CD14-positive monocyte (primary cell): ENCODE measurements at regions not wholly inside any gene's neighbourhood (a gene's known extent, or its start where the extent isn't known, plus 50 kb on each side); places are given as distances from the start of the nearest gene placed in this dataset.

ENCODE experiments used
- DNase-seq, 3 donors: peaks; one replicate each; pipeline ENCODE4 v3.0.0-alpha.2; 2011 to 2022
- H2AFZ ChIP-seq: 2 replicates; pipeline ENCODE4 v1.6.0; 2012; ENCODE audit warnings: mild to moderate bottlenecking, low read depth, low read length, inconsistent platforms; ENCODE audit not compliant: insufficient read depth, poor library complexity, severe bottlenecking
- H3K27ac ChIP-seq, 2 donors: 1 replicate in 1 of 2; 2 replicates in 1 of 2; pipeline ENCODE4 v1.5.1; 2012 to 2013; ENCODE audit warnings: low read length in 2 of 2, control low read depth in 1 of 2, inconsistent platforms in 1 of 2, low read depth in 1 of 2, mild to moderate bottlenecking in 1 of 2
- H3K27me3 ChIP-seq, 2 donors: one replicate each; pipeline versions ENCODE4 v1.6.0 to v1.6.1; 2011 to 2013; ENCODE audit warnings: low read length in 2 of 2; ENCODE audit not compliant: control insufficient read depth in 2 of 2, insufficient read depth in 2 of 2
- H3K36me3 ChIP-seq, 2 donors: replicated peaks in 1 of 2; 1 replicate in 1 of 2; 2 replicates in 1 of 2; pipeline versions ENCODE4 v1.5.1 to v1.6.1; 2012 to 2013; ENCODE audit warnings: low read length in 2 of 2, control low read depth in 1 of 2, inconsistent platforms in 1 of 2, mild to moderate bottlenecking in 1 of 2; ENCODE audit not compliant: insufficient read depth in 2 of 2, control insufficient read depth in 1 of 2
- H3K4me1 ChIP-seq, 2 donors: 1 replicate in 1 of 2; 2 replicates in 1 of 2; pipeline versions ENCODE4 v1.5.1 to v1.6.1; 2012 to 2013; ENCODE audit warnings: low read length in 2 of 2, control low read depth in 1 of 2, inconsistent platforms in 1 of 2, mild to moderate bottlenecking in 1 of 2, moderate library complexity in 1 of 2; ENCODE audit not compliant: insufficient read depth in 2 of 2, control insufficient read depth in 1 of 2
- H3K4me2 ChIP-seq: replicated peaks from 2 replicates; pipeline ENCODE3; 2012; ENCODE audit warnings: low read length, moderate library complexity, mild to moderate bottlenecking; ENCODE audit not compliant: poor library complexity, severe bottlenecking; ENCODE audit errors: extremely low read depth
- H3K4me3 ChIP-seq, 3 experiments: fragments of 200-600 bp in 1 of 3; sonication (generic) in 1 of 3; replicated peaks in 1 of 3; 1 replicate in 2 of 3; 2 replicates in 1 of 3; pipeline ENCODE4 v1.5.1; 2011 to 2013; ENCODE audit warnings: low read length in 3 of 3, mild to moderate bottlenecking in 3 of 3, control low read depth in 2 of 3, low read depth in 2 of 3, inconsistent platforms in 1 of 3, moderate library complexity in 1 of 3
- H3K79me2 ChIP-seq: 2 replicates; pipeline ENCODE4 v1.6.0; 2012; ENCODE audit warnings: mild to moderate bottlenecking, control low read depth, inconsistent platforms, low read length, moderate library complexity; ENCODE audit not compliant: insufficient read depth
- H3K9ac ChIP-seq: 2 replicates; pipeline ENCODE4 v1.6.0; 2017; ENCODE audit warnings: low read length, mild to moderate bottlenecking; ENCODE audit not compliant: insufficient read depth, poor library complexity, severe bottlenecking
- H3K9me3 ChIP-seq, 2 donors: replicated peaks in 1 of 2; 1 replicate in 1 of 2; 2 replicates in 1 of 2; pipeline versions ENCODE4 v1.5.1 to v1.6.1; 2012 to 2013; ENCODE audit warnings: low read length in 2 of 2, control low read depth in 1 of 2; ENCODE audit not compliant: control insufficient read depth in 1 of 2, insufficient read depth in 1 of 2
- H4K20me1 ChIP-seq: 2 replicates; pipeline ENCODE4 v1.6.0; 2012; ENCODE audit warnings: mild to moderate bottlenecking, low read length, control low read depth, moderate library complexity; ENCODE audit not compliant: insufficient read depth
- H3K27ac Mint-ChIP-seq, 7 donors: one replicate each; pipeline ENCODE4 v1.8.0; 2020; ENCODE audit warnings: mild to moderate bottlenecking in 7 of 7, mixed read lengths in 7 of 7, moderate library complexity in 6 of 7, inconsistent platforms in 2 of 7
- H3K27me3 Mint-ChIP-seq, 3 donors: one replicate each; pipeline ENCODE4 v1.8.0; 2021 to 2022; ENCODE audit warnings: low read depth in 3 of 3, mild to moderate bottlenecking in 3 of 3, mixed read lengths in 3 of 3, moderate library complexity in 3 of 3, inconsistent platforms in 1 of 3
- H3K36me3 Mint-ChIP-seq, 2 donors: one replicate each; pipeline ENCODE4 v1.8.0; 2020; ENCODE audit warnings: mixed read lengths in 2 of 2, inconsistent platforms in 1 of 2, mild to moderate bottlenecking in 1 of 2
- H3K4me1 Mint-ChIP-seq: one replicate; pipeline ENCODE4 v1.8.0; 2020; ENCODE audit warnings: mild to moderate bottlenecking, mixed read lengths
- H3K4me3 Mint-ChIP-seq, 2 donors: one replicate each; pipeline ENCODE4 v1.8.0; 2020; ENCODE audit warnings: mild to moderate bottlenecking in 2 of 2, mixed read lengths in 2 of 2, moderate library complexity in 1 of 2
- H3K9me3 Mint-ChIP-seq, 7 donors: one replicate each; pipeline ENCODE4 v1.8.0; 2020 to 2022; ENCODE audit warnings: mixed read lengths in 7 of 7, mild to moderate bottlenecking in 6 of 7, moderate library complexity in 6 of 7, inconsistent platforms in 2 of 7
- CTCF ChIP-seq: fragments of 200-600 bp; IDR thresholded peaks from one replicate; pipeline ENCODE4 v1.8.0; 2022; ENCODE audit warnings: antibody characterized with exemption, mild to moderate bottlenecking
- WGBS: methylation state at CpG from one replicate; pipeline ENCODE4 v1.1.5; 2013; ENCODE audit warnings: missing lambda C conversion rate; ENCODE audit not compliant: insufficient coverage; 5-methylcytosine and 5-hydroxymethylcytosine counted together
- intact Hi-C, 2 donors: fragments of 100-400 bp; cut with micrococcal nuclease; formaldehyde crosslinking; loops; one replicate each; pipeline versions ENCODE4 v1.15.0 to v1.15.1; 2023

- H3K36me3 ChIP-seq, result no peaks in the 10 kb centered on the region
- H3K27me3 ChIP-seq, result no peaks in the 10 kb centered on the region
- no peak overlapping the region for H3K4me3 Mint-ChIP-seq
- no peak overlapping the region for H3K27ac ChIP-seq
- no peaks in the 10 kb centered on the region for H3K79me2 ChIP-seq
- H3K4me1 ChIP-seq, result no peaks in the 10 kb centered on the region
- intact Hi-C loops, result no loop called here
- H4K20me1 ChIP-seq, result no peaks in the 10 kb centered on the region
- DNase-seq, result no peak
- no peak overlapping the region for H3K27ac Mint-ChIP-seq
- H3K9ac ChIP-seq, result no peak overlapping the region
- H2AFZ ChIP-seq, result no peak overlapping the region
- H3K9me3 ChIP-seq, result no peaks in the 10 kb centered on the region
- no peak for TF ChIP-seq CTCF
- peaks cover 0 to 2% (median 0%) of the 10 kb centered on the region in 3 donors for H3K27me3 Mint-ChIP-seq
- no peak overlapping the region for H3K4me3 ChIP-seq
- H3K9me3 Mint-ChIP-seq, result no peaks in the 10 kb centered on the region
- H3K4me2 ChIP-seq, result no peak overlapping the region
- no peaks in the 10 kb centered on the region for H3K36me3 Mint-ChIP-seq
- H3K4me1 Mint-ChIP-seq, result no peaks in the 10 kb centered on the region
- no CpG with 5 or more reads among the region's 3 CpGs for WGBS
Observed at GRCh38 chr2:156177654-156178053, 154.9 kb downstream of the NR4A2 start.

GRCh38 chr2:156175946-156176345, 156.6 kb downstream of the NR4A2 start:
- no peak for TF ChIP-seq CTCF
- H3K79me2 ChIP-seq, result no peaks in the 10 kb centered on the region
- no peak overlapping the region for H3K4me2 ChIP-seq
- Mint-ChIP-seq H3K27ac (no peak overlapping the region), H3K27me3 (peaks cover 0 to 2% (median 0%) of the 10 kb centered on the region in 3 donors), H3K4me3 (no peak overlapping the region), H3K4me1 (no peaks in the 10 kb centered on the region), H3K9me3 (peaks cover 0 to 4% (median 0%) of the 10 kb centered on the region in 7 donors), H3K36me3 (no peaks in the 10 kb centered on the region)
- WGBS, result no CpG with 5 or more reads among the region's 2 CpGs
- H3K9me3 ChIP-seq, result no peaks in the 10 kb centered on the region
- H3K36me3 ChIP-seq, result no peaks in the 10 kb centered on the region
- no peak overlapping the region for H2AFZ ChIP-seq
- H3K27me3 ChIP-seq, result no peaks in the 10 kb centered on the region
- intact Hi-C loops, result no loop called here
- no peak overlapping the region for H3K27ac ChIP-seq
- H3K9ac ChIP-seq, result no peak overlapping the region
- H3K4me1 ChIP-seq, result no peaks in the 10 kb centered on the region
- H4K20me1 ChIP-seq, result no peaks in the 10 kb centered on the region
- DNase-seq, result no peak
- H3K4me3 ChIP-seq, result no peak overlapping the region
